NCI-H524 (cell line): ENCODE measurements at regions not wholly inside any gene's neighbourhood (a gene's known extent, or its start where the extent isn't known, plus 50 kb on each side); places are given as distances from the start of the nearest gene placed in this dataset.

Source experiments
- DNase-seq, 2 experiments: peaks; one replicate each; lab custom pipeline; 2025; lab: John Stamatoyannopoulos, UW

GRCh38 chr15:47366884-47367283, 350.4 kb upstream of the SEMA6D start:
- peak in 1 of 2 experiments; percentile 36 for DNase-seq

- DNase-seq: peak in 1 of 2 experiments; percentile 18
These were observed 349.4 kb upstream of the SEMA6D start for GRCh38 chr15:47367726-47368390.

- no peak for DNase-seq
These were observed 345.4 kb upstream of the SEMA6D start for GRCh38 chr15:47371939-47372338.

GRCh38 chr15:47374222-47374621, 343.1 kb upstream of the SEMA6D start:
- DNase-seq: peak; percentile 73 to 86

- DNase-seq: no peak
These were observed 341.1 kb upstream of the SEMA6D start for GRCh38 chr15:47376190-47376589.

- no peak for DNase-seq
These were observed 339.8 kb upstream of the SEMA6D start for GRCh38 chr15:47377465-47377864.

GRCh38 chr15:47378527-47378926, 338.8 kb upstream of the SEMA6D start:
- DNase-seq: no peak

GRCh38 chr15:47383102-47383501, 334.2 kb upstream of the SEMA6D start:
- DNase-seq: peak; percentile 87 to 94

- DNase-seq: no peak
These were observed 333.5 kb upstream of the SEMA6D start for GRCh38 chr15:47383801-47384200.

- DNase-seq: peak; percentile 60 to 92
These were observed 333.0 kb upstream of the SEMA6D start for GRCh38 chr15:47384341-47384740.

GRCh38 chr15:47384776-47385175, 332.5 kb upstream of the SEMA6D start:
- DNase-seq: no peak

GRCh38 chr15:47386459-47386858, 330.8 kb upstream of the SEMA6D start:
- DNase-seq: no peak

GRCh38 chr15:47388299-47388698, 329.0 kb upstream of the SEMA6D start:
- DNase-seq: peak in 1 of 2 experiments; percentile 12

- no peak for DNase-seq
These were observed 327.0 kb upstream of the SEMA6D start for GRCh38 chr15:47390208-47390765.

GRCh38 chr15:47394286-47394809, 323.0 kb upstream of the SEMA6D start:
- DNase-seq: no peak

GRCh38 chr15:47395076-47395475, 322.2 kb upstream of the SEMA6D start:
- no peak for DNase-seq

- DNase-seq: no peak
These were observed 319.6 kb upstream of the SEMA6D start for GRCh38 chr15:47397655-47398054.

- DNase-seq: no peak
These were observed 319.2 kb upstream of the SEMA6D start for GRCh38 chr15:47398132-47398531.

- no peak for DNase-seq
These were observed 318.7 kb upstream of the SEMA6D start for GRCh38 chr15:47398594-47398993.

GRCh38 chr15:47399100-47399499, 318.2 kb upstream of the SEMA6D start:
- DNase-seq: no peak

- peak in 1 of 2 experiments; percentile 13 for DNase-seq
These were observed 316.7 kb upstream of the SEMA6D start for GRCh38 chr15:47400603-47401002.

GRCh38 chr15:47401427-47401826, 315.9 kb upstream of the SEMA6D start:
- no peak for DNase-seq

- DNase-seq: no peak
These were observed 314.5 kb upstream of the SEMA6D start for GRCh38 chr15:47402829-47403228.

- DNase-seq: peak; percentile 36 to 77
These were observed 312.4 kb upstream of the SEMA6D start for GRCh38 chr15:47404877-47405276.
